ENCODE measurements at regions not wholly inside any gene's neighbourhood (a gene's known extent, or its start where the extent isn't known, plus 50 kb on each side); places are given as distances from the start of the nearest gene placed in this dataset.

GRCh38 chr20:54346276-54346675 lies 129.1 kb upstream of the DOK5 start:
- no peak overlapping the region for H3K9ac ChIP-seq (ENCODE audit: low read depth in 1 of 2, low read length in 2 of 2)
- H3K36me3 ChIP-seq (ENCODE audit: control insufficient read depth in 4 of 4, insufficient read depth in 3 of 4, low read depth in 1 of 4, low read length in 3 of 4), result no peaks in the 10 kb centered on the region
- H3K4me1 ChIP-seq (ENCODE audit: control insufficient read depth in 4 of 4, insufficient read depth in 4 of 4, low read length in 3 of 4), result no peaks in the 10 kb centered on the region
- no peaks in the 10 kb centered on the region for H3K27me3 ChIP-seq (ENCODE audit: control insufficient read depth in 4 of 4, insufficient read depth in 4 of 4, low read length in 3 of 4)
- 90% methylated on average over 1 of the region's 1 CpG for WGBS
- H3K9me3 ChIP-seq (ENCODE audit: control insufficient read depth in 4 of 4, low read length in 3 of 4), result no peaks in the 10 kb centered on the region
- TF ChIP-seq RXRA (IDR thresholded peaks at IDR 0.05) (no peak), REST (IDR thresholded peaks at IDR 0.05) (no peak), FOXA2 (IDR thresholded peaks at IDR 0.05) (no peak), ZBTB33 (IDR thresholded peaks at IDR 0.05) (no peak)
- H3K4me3 ChIP-seq (ENCODE audit: low read depth in 1 of 3, low read length in 3 of 3), result no peak overlapping the region
- H3K27ac ChIP-seq (ENCODE audit: low read depth in 1 of 2, low read length in 2 of 2), result no peak overlapping the region
- DNase-seq (ENCODE audit: low spot score), result no peak

DNA sequence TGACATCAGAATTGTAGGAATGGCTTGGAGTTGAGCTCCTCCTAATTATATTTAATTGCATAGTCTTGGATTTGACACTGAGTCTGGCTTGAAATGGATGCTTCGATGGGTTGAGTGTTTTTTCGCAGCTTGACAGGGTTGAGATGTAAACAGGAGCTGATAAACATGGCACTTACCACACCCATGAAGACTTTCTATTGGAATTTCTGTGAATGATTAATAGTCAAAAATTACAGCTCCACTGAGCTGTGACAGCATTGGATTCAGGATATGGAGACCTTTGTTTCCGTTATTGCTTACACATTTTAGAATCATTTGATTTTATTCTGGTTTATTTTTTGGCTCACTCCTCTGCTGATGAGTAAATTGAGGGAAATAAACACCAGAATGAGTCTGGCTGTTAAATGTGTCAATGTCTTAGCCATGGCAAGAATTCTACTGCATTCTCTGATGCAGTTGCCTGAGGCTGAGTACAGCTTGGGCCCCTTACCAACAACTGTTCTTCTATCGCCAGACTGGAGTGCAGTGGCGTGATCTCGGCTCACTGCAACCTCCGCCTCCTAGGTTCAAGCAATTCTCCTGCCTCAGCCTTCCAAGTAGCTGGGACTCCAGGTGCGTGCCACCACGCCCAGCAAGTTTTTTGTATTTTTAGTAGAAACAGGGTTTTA lies 128.1 kb upstream of the DOK5 start:
- no peak for DNase-seq (ENCODE audit: low spot score)

More for the DNA sequence above, 128.1 kb upstream of the DOK5 start:
- Histone ChIP-seq H3K36me3 (ENCODE audit: control insufficient read depth in 4 of 4, insufficient read depth in 3 of 4, low read depth in 1 of 4, low read length in 3 of 4) (no peaks in the 10 kb centered on the region), H3K4me3 (ENCODE audit: low read depth in 1 of 3, low read length in 3 of 3) (no peak overlapping the region), H3K9ac (ENCODE audit: low read depth in 1 of 2, low read length in 2 of 2) (no peak overlapping the region), H3K27ac (ENCODE audit: low read depth in 1 of 2, low read length in 2 of 2) (no peak overlapping the region), H3K4me1 (ENCODE audit: control insufficient read depth in 4 of 4, insufficient read depth in 4 of 4, low read length in 3 of 4) (no peaks in the 10 kb centered on the region), H3K27me3 (ENCODE audit: control insufficient read depth in 4 of 4, insufficient read depth in 4 of 4, low read length in 3 of 4) (no peaks in the 10 kb centered on the region), H3K9me3 (ENCODE audit: control insufficient read depth in 4 of 4, low read length in 3 of 4) (no peaks in the 10 kb centered on the region)
- 73% methylated on average over 9 of the region's 9 CpGs for WGBS
- TF ChIP-seq SP1 (IDR thresholded peaks at IDR 0.05) (no peak), ZBTB33 (IDR thresholded peaks at IDR 0.05) (no peak), FOXA2 (IDR thresholded peaks at IDR 0.05) (no peak), HNF4G (IDR thresholded peaks at IDR 0.05) (no peak), YY1 (IDR thresholded peaks at IDR 0.05) (no peak), RXRA (IDR thresholded peaks at IDR 0.05) (no peak), EGR1 (IDR thresholded peaks at IDR 0.05; ENCODE audit: low read depth in 2 of 2) (no peak), NR2F2 (IDR thresholded peaks at IDR 0.05) (no peak), REST (IDR thresholded peaks at IDR 0.05) (no peak), ATF3 (IDR thresholded peaks at IDR 0.05) (no peak), GABPA (IDR thresholded peaks at IDR 0.05 in 1 of 2, conservative IDR thresholded peaks at IDR 0.05 in 1 of 2) (no peak), HNF4A (conservative IDR thresholded peaks at IDR 0.05) (no peak), TAF1 (conservative IDR thresholded peaks at IDR 0.05) (no peak), JUND (IDR thresholded peaks at IDR 0.05) (no peak), FOXA1 (IDR thresholded peaks at IDR 0.05) (no peak), RAD21 (IDR thresholded peaks at IDR 0.05) (no peak), CTCF (IDR thresholded peaks at IDR 0.05; ENCODE audit: low read depth, low read length, missing input control) (no peak)
- TF ChIP-seq, protein P1, sequence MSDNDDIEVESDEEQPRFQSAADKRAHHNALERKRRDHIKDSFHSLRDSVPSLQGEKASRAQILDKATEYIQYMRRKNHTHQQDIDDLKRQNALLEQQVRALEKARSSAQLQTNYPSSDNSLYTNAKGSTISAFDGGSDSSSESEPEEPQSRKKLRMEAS (IDR thresholded peaks at IDR 0.05), result no peak

Data from liver (tissue), 8 donors.